Activated CD4-positive, alpha-beta T cell treated with anti-CD3 and anti-CD28 coated beads, Interleukin-2, amount 10 ng/mL, durations not matched to agents 7 days and 5 days (primary cell): ENCODE measurements at regions not wholly inside any gene's neighbourhood (a gene's known extent, or its start where the extent isn't known, plus 50 kb on each side); places are given as distances from the start of the nearest gene placed in this dataset.
"Not testable (repeated sequence)": the region's sequence is repeated elsewhere in the genome, so short reads cannot be mapped to it uniquely, and the experiment has no call there.

Experiments used
- CTCF ChIA-PET: fragments of 350-600 bp; sonication (Branson Sonifier 250); formaldehyde crosslinking; loops from one replicate; lab custom pipeline; 2021; ENCODE audit warnings: antibody characterized with exemption; lab: Charles Lee
- POLR2A ChIA-PET: fragments of 350-600 bp; sonication (Branson Sonifier 250); formaldehyde crosslinking; loops from one replicate; lab custom pipeline; 2021; ENCODE audit warnings: antibody characterized with exemption; lab: Charles Lee
- DNase-seq: peaks from one replicate; pipeline ENCODE4 v3.0.0-alpha.2; 2020
- H3K27ac Mint-ChIP-seq: one replicate; pipeline ENCODE4 v1.8.0; 2021; ENCODE audit warnings: mild to moderate bottlenecking, moderate library complexity, mixed read lengths
- H3K27me3 Mint-ChIP-seq: one replicate; pipeline ENCODE4 v1.8.0; 2021; ENCODE audit warnings: mixed read lengths
- H3K36me3 Mint-ChIP-seq: one replicate; pipeline ENCODE4 v1.8.0; 2021; ENCODE audit warnings: low read depth, mixed read lengths
- H3K4me1 Mint-ChIP-seq: one replicate; pipeline ENCODE4 v1.8.0; 2021; ENCODE audit warnings: mixed read lengths
- H3K4me3 Mint-ChIP-seq: one replicate; pipeline ENCODE4 v1.8.0; 2021; ENCODE audit warnings: mild to moderate bottlenecking, moderate library complexity, mixed read lengths
- H3K9me3 Mint-ChIP-seq: one replicate; pipeline ENCODE4 v1.8.0; 2021; ENCODE audit warnings: mixed read lengths

DNA sequence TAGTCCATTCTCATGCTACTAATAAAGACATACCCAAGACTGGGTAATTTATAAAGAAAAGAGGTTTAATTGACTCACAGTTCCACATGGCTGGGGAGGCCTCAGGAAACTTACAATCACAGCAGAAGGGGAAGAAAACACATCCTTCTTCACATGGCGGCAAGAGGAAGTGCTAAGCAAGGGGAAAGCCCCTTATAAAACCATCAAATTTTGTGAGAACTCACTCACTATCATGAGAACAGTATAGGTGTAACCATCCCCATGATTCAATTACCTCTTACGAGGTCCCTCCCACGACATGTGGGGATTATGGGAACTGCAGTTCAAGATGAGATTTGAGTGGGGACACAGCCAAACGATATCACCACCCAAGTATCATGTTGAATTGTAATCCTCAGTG lies 52.7 kb upstream of the FOXO6 start:
- DNase-seq, H3K9me3 Mint-ChIP-seq, H3K36me3 Mint-ChIP-seq, H3K27ac Mint-ChIP-seq, H3K4me3 Mint-ChIP-seq, H3K4me1 Mint-ChIP-seq, CTCF ChIA-PET, POLR2A ChIA-PET: not testable (repeated sequence)
- H3K27me3 Mint-ChIP-seq = peaks cover 25% of the 10 kb centered on the region

DNA sequence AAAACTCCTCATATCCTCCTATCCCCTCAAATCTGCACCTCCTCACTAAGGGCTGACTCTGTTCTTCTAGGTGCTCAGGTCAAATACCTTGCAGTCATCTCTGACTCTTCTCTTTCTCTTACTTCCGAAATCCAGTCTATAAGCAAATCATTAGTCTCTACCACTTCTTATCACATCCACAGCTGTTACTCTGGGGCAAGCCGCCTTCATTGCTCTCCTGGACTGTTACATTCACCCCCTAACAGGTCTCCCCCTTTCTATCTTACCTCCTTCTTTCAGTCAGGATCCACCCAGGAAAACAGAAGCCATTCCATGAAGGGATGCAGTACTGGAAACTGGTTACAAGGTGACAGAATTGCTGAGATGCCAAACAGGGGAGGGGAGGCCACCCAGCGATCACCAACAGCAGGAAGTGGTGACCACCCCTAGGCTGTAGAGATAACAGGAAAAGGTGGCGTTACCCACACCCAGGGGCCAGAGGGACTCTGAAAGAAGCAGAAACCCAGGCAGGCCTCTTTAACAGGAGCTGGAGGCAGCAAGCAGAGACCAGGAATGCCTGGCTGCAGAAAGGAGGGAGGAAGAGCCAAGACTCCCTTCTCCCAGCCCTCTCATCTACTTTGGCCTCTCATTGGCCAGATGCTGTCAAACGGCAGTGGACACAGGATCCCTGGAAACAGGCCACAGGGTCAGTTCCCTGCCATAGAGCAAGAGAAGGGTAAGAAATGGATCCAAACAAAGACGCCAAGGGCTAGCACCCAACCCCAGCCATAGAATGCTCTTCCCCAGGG lies 55.5 kb upstream of the FOXO6 start:
- Mint-ChIP-seq H3K9me3 (no peaks in the 10 kb centered on the region), H3K36me3 (no peaks in the 10 kb centered on the region), H3K27ac (no peak overlapping the region), H3K4me3 (no peak overlapping the region), H3K4me1 (no peaks in the 10 kb centered on the region), H3K27me3 (peaks cover 37% of the 10 kb centered on the region)
- DNase-seq = no peak
- CTCF ChIA-PET = interaction anchor here (2.4 kb wide), 1 partner anchor 11 kb away, joined by 6 read pairs; no protein-coding TSS in a partner anchor
- POLR2A ChIA-PET = no interaction called here

DNA sequence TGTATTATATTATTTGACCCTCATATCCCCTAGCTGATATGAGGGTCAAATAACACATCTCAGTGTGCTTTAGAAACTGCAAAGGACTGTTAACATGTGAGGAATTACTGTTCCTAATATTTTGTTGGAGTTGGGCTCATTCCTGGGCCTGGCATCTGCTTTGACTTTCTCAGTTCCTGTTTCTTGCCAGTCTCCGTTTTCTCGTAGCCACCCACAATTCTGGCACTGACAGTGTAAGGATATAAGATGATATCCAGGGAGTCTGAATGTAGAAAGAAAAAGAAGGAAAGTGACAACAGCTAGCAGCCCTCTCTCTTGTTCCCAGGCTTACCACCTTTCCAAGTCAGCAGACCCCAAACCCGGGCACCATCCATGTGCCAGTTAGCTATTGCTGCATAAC lies 54.4 kb upstream of the SCMH1 start:
- no peaks in the 10 kb centered on the region for H3K9me3 Mint-ChIP-seq
- no peak overlapping the region for H3K4me3 Mint-ChIP-seq
- no peaks in the 10 kb centered on the region for H3K4me1 Mint-ChIP-seq
- H3K36me3 Mint-ChIP-seq = no peaks in the 10 kb centered on the region
- no peak for DNase-seq
- no peak overlapping the region for H3K27ac Mint-ChIP-seq
- peaks cover 15% of the 10 kb centered on the region for H3K27me3 Mint-ChIP-seq
- POLR2A ChIA-PET = no interaction called here
- CTCF ChIA-PET = no interaction called here

DNA sequence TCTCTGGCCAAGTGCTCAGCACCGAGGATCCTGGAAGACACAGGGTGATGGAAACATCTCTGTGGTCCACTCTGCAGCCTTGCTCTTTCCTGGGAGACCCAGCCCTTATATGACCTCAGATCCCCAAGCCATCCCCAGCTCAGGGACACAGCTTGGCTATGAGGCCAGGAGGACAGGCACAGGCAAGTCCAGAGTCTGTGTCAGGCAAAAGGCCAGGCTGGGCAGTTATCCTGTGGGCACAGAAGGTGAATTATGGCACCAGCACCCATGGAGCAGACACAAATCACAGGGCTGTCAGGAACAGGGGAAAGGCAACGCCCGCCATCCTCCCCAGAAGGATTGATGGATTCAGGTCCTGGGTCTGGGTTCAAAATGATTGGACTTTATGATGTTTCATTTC lies 52.1 kb upstream of the SCMH1 start:
- Mint-ChIP-seq H3K27me3 (peaks cover 19% of the 10 kb centered on the region), H3K9me3 (no peaks in the 10 kb centered on the region), H3K36me3 (no peaks in the 10 kb centered on the region), H3K27ac (no peak overlapping the region), H3K4me1 (no peaks in the 10 kb centered on the region), H3K4me3 (no peak overlapping the region)
- POLR2A ChIA-PET = no interaction called here
- CTCF ChIA-PET = no interaction called here
- no peak for DNase-seq

DNA sequence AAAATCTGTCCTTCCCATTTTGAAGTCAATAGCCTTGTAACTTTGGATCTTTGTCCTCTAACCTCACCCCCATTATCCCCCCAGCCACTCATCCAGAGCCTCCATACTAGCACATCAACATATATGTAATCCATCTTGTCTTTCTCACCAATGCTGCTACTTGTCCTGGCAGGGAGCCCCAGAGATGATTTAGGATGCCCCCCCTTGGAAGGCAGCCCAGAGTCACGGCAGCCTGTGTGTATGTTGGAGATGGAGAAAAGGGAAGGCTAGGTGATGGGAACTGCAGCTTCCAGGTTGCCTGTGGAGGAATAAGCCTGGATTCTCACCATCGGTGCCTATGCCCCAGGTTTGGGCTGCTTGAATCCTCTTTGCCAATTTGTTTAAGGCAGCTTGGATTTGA lies 51.7 kb upstream of the SCMH1 start:
- no peak for DNase-seq
- no peaks in the 10 kb centered on the region for H3K36me3 Mint-ChIP-seq
- ChIA-PET CTCF (no interaction called here), POLR2A (no interaction called here)
- no peak overlapping the region for H3K27ac Mint-ChIP-seq
- H3K4me3 Mint-ChIP-seq = no peak overlapping the region
- peaks cover 20% of the 10 kb centered on the region for H3K27me3 Mint-ChIP-seq
- H3K4me1 Mint-ChIP-seq = no peaks in the 10 kb centered on the region
- H3K9me3 Mint-ChIP-seq = no peaks in the 10 kb centered on the region
